HG03354 (cell line): ENCODE measurements at regions not wholly inside any gene's neighbourhood (a gene's known extent, or its start where the extent isn't known, plus 50 kb on each side); places are given as distances from the start of the nearest gene placed in this dataset.
"Not testable (repeated sequence)": the region's sequence is repeated elsewhere in the genome, so short reads cannot be mapped to it uniquely, and the experiment has no call there.

ENCODE experiments used
- ATAC-seq: cut with Tn5 transposase; IDR thresholded peaks from one replicate; pipeline ENCODE4 v1.9.1; 2021; ENCODE audit warnings: mild to moderate bottlenecking; ENCODE audit not compliant: unreplicated experiment, poor library complexity, severe bottlenecking

- no peak for ATAC-seq
Observed at GRCh38 chr12:89200217-89200616, 152.1 kb downstream of the DUSP6 start.

- ATAC-seq = no peak
Observed at GRCh38 chr12:89195470-89195869, 156.8 kb downstream of the DUSP6 start.

GRCh38 chr12:89194683-89195082 lies 157.6 kb downstream of the DUSP6 start:
- no peak for ATAC-seq

- ATAC-seq = no peak
Observed at GRCh38 chr12:89192429-89192828, 159.9 kb downstream of the DUSP6 start.

GRCh38 chr12:89191597-89191996 lies 160.7 kb downstream of the DUSP6 start:
- not testable (repeated sequence) for ATAC-seq

- no peak for ATAC-seq
Observed at GRCh38 chr12:89189448-89189847, 162.9 kb downstream of the DUSP6 start.

GRCh38 chr12:89187507-89187906 lies 164.8 kb downstream of the DUSP6 start:
- ATAC-seq = no peak

- no peak for ATAC-seq
Observed at GRCh38 chr12:89185889-89186288, 166.4 kb downstream of the DUSP6 start.

- no peak for ATAC-seq
Observed at GRCh38 chr12:89185181-89185580, 167.1 kb downstream of the DUSP6 start.

GRCh38 chr12:89183985-89184435 lies 168.3 kb downstream of the DUSP6 start:
- ATAC-seq = no peak

GRCh38 chr12:89181271-89181920 lies 170.9 kb downstream of the DUSP6 start:
- ATAC-seq = no peak

- ATAC-seq = no peak
Observed at GRCh38 chr12:89180496-89180895, 171.8 kb downstream of the DUSP6 start.

- ATAC-seq = no peak
Observed at GRCh38 chr12:89179983-89180382, 172.3 kb downstream of the DUSP6 start.

- ATAC-seq = no peak
Observed at GRCh38 chr12:89179245-89179644, 173.1 kb downstream of the DUSP6 start.

GRCh38 chr12:89177802-89178395 lies 174.4 kb downstream of the DUSP6 start:
- ATAC-seq = no peak

- no peak for ATAC-seq
Observed at GRCh38 chr12:89176676-89177075, 175.6 kb downstream of the DUSP6 start.

- no peak for ATAC-seq
Observed at GRCh38 chr12:89173678-89174077, 178.6 kb downstream of the DUSP6 start.

GRCh38 chr12:89173096-89173495 lies 179.2 kb downstream of the DUSP6 start:
- no peak for ATAC-seq

GRCh38 chr12:89172224-89172623 lies 180.1 kb downstream of the DUSP6 start:
- ATAC-seq = no peak

GRCh38 chr12:89169321-89169720 lies 183.0 kb downstream of the DUSP6 start:
- no peak for ATAC-seq

GRCh38 chr12:89167986-89168385 lies 184.3 kb downstream of the DUSP6 start:
- ATAC-seq = no peak

- ATAC-seq = peak; percentile 97
Observed at GRCh38 chr12:89166525-89166934, 185.8 kb downstream of the DUSP6 start.
